DND-41 (cell line): ENCODE measurements at regions not wholly inside any gene's neighbourhood (a gene's known extent, or its start where the extent isn't known, plus 50 kb on each side); places are given as distances from the start of the nearest gene placed in this dataset.
"Not testable (repeated sequence)": the region's sequence is repeated elsewhere in the genome, so short reads cannot be mapped to it uniquely, and the experiment has no call there.

Source experiments
- ATAC-seq: fragments of 200-7000 bp; cut with Tn5 transposase; 3 replicates; pipeline ENCODE4 v1.9.1; 2021; ENCODE audit warnings: low read depth; ENCODE audit not compliant: insufficient read depth
- DNase-seq: peaks from one replicate; pipeline ENCODE4 v3.0.0-alpha.2; 2020
- H2AFZ ChIP-seq: 2 replicates; pipeline ENCODE4 v1.6.0; 2012; ENCODE audit warnings: low read depth, low read length
- H3K27ac ChIP-seq: 2 replicates; pipeline ENCODE4 v1.5.1; 2012; ENCODE audit warnings: low read length, inconsistent platforms
- H3K27me3 ChIP-seq: fragments of 200-600 bp; sonication (generic); 2 replicates; pipeline ENCODE4 v1.6.0; 2012; ENCODE audit warnings: low read length, mild to moderate bottlenecking, inconsistent platforms; ENCODE audit not compliant: insufficient read depth, poor library complexity
- H3K36me3 ChIP-seq: 2 replicates; pipeline ENCODE4 v1.5.1; 2012; ENCODE audit warnings: low read length, inconsistent platforms; ENCODE audit not compliant: insufficient read depth
- H3K4me1 ChIP-seq: 2 replicates; pipeline ENCODE4 v1.5.1; 2012; ENCODE audit warnings: mild to moderate bottlenecking, low read length; ENCODE audit not compliant: insufficient read depth
- H3K4me2 ChIP-seq: 2 replicates; pipeline ENCODE4 v1.6.0; 2012; ENCODE audit warnings: mild to moderate bottlenecking, moderate library complexity, low read length, inconsistent platforms; ENCODE audit not compliant: insufficient read depth
- H3K4me3 ChIP-seq, 2 experiments: fragments of 200-600 bp in 1 of 2; shearing (Covaris generic) in 1 of 2; 2 replicates each; pipeline ENCODE4 v1.5.1; 2012 to 2016; ENCODE audit warnings: inconsistent platforms in 2 of 2, low read length in 2 of 2, mild to moderate bottlenecking in 2 of 2, low read depth in 1 of 2, moderate library complexity in 1 of 2
- H3K79me2 ChIP-seq: 2 replicates; pipeline ENCODE4 v1.6.0; 2012; ENCODE audit warnings: low read length, inconsistent platforms; ENCODE audit not compliant: insufficient read depth
- H3K9ac ChIP-seq: 2 replicates; pipeline ENCODE4 v1.6.0; 2012; ENCODE audit warnings: low read depth, mild to moderate bottlenecking, inconsistent platforms, low read length, moderate library complexity
- H3K9me3 ChIP-seq: 2 replicates; pipeline ENCODE4 v1.5.1; 2012; ENCODE audit warnings: low read length, moderate library complexity, mild to moderate bottlenecking, inconsistent platforms; ENCODE audit not compliant: insufficient read depth, severe bottlenecking
- H4K20me1 ChIP-seq: 2 replicates; pipeline ENCODE4 v1.6.0; 2012; ENCODE audit warnings: low read length; ENCODE audit not compliant: insufficient read depth
- CTCF ChIP-seq: IDR thresholded peaks from 2 replicates; pipeline ENCODE4 v1.5.1; 2012; ENCODE audit warnings: borderline replicate concordance, low read length, moderate library complexity, mild to moderate bottlenecking; ENCODE audit not compliant: poor library complexity, severe bottlenecking; ENCODE audit errors: extremely low read depth
- EZH2 ChIP-seq: IDR thresholded peaks from 3 replicates; pipeline ENCODE4 v1.6.1; 2012; ENCODE audit warnings: borderline replicate concordance, low read depth, mild to moderate bottlenecking, moderate library complexity, low read length, inconsistent platforms; ENCODE audit not compliant: severe bottlenecking

- Histone ChIP-seq H3K4me3 (no peak overlapping the region), H3K4me2 (no peak overlapping the region), H3K4me1 (no peaks in the 10 kb centered on the region), H3K79me2 (no peaks in the 10 kb centered on the region), H2AFZ (no peak overlapping the region), H3K27me3 (no peaks in the 10 kb centered on the region), H3K27ac (no peak overlapping the region), H3K9ac (no peak overlapping the region), H4K20me1 (no peaks in the 10 kb centered on the region), H3K36me3 (no peaks in the 10 kb centered on the region), H3K9me3 (no peaks in the 10 kb centered on the region)
- DNase-seq, result no peak
- ATAC-seq, result no peak
- no peak for TF ChIP-seq EZH2
- no peak for TF ChIP-seq CTCF
These were observed 65.4 kb upstream of the SEM1 start for GRCh38 chr7:96775046-96775445.

- TF ChIP-seq CTCF (peak; percentile 32), EZH2 (no peak)
- no peaks in the 10 kb centered on the region for H3K9me3 ChIP-seq
- ATAC-seq, result no peak
- H3K79me2 ChIP-seq, result no peaks in the 10 kb centered on the region
- no peaks in the 10 kb centered on the region for H3K4me1 ChIP-seq
- H3K9ac ChIP-seq, result no peak overlapping the region
- no peaks in the 10 kb centered on the region for H3K36me3 ChIP-seq
- no peak overlapping the region for H3K4me2 ChIP-seq
- H3K27ac ChIP-seq, result no peak overlapping the region
- DNase-seq, result no peak
- H3K27me3 ChIP-seq, result no peaks in the 10 kb centered on the region
- no peak overlapping the region for H2AFZ ChIP-seq
- H3K4me3 ChIP-seq, result no peak overlapping the region
- no peaks in the 10 kb centered on the region for H4K20me1 ChIP-seq
These were observed 68.6 kb upstream of the SEM1 start for GRCh38 chr7:96778263-96778662.

GRCh38 chr7:96781919-96782318 lies 72.3 kb upstream of the SEM1 start:
- DNase-seq, result no peak
- no peak for TF ChIP-seq CTCF
- TF ChIP-seq EZH2, result no peak
- no peaks in the 10 kb centered on the region for H3K4me1 ChIP-seq
- no peaks in the 10 kb centered on the region for H3K27me3 ChIP-seq
- no peak overlapping the region for H3K9ac ChIP-seq
- no peaks in the 10 kb centered on the region for H3K9me3 ChIP-seq
- H2AFZ ChIP-seq, result no peak overlapping the region
- H3K79me2 ChIP-seq, result no peaks in the 10 kb centered on the region
- no peaks in the 10 kb centered on the region for H4K20me1 ChIP-seq
- H3K27ac ChIP-seq, result no peak overlapping the region
- H3K4me2 ChIP-seq, result no peak overlapping the region
- no peak for ATAC-seq
- H3K36me3 ChIP-seq, result no peaks in the 10 kb centered on the region
- no peak overlapping the region for H3K4me3 ChIP-seq

- not testable (repeated sequence) for H3K27me3 ChIP-seq, H3K36me3 ChIP-seq, H3K9ac ChIP-seq, H4K20me1 ChIP-seq, H3K4me1 ChIP-seq, H3K4me3 ChIP-seq, H2AFZ ChIP-seq, H3K27ac ChIP-seq, H3K79me2 ChIP-seq, ATAC-seq, H3K9me3 ChIP-seq, H3K4me2 ChIP-seq, DNase-seq
These were observed 73.1 kb upstream of the SEM1 start for GRCh38 chr7:96782686-96783298.
